Epidermal melanocyte (primary cell): ENCODE measurements at regions not wholly inside any gene's neighbourhood (a gene's known extent, or its start where the extent isn't known, plus 50 kb on each side); places are given as distances from the start of the nearest gene placed in this dataset.

ENCODE experiments used
- DNase-seq: peaks from one replicate; pipeline ENCODE4 v3.0.0; 2011; ENCODE audit warnings: low spot score; ENCODE audit not compliant: insufficient read length

DNA sequence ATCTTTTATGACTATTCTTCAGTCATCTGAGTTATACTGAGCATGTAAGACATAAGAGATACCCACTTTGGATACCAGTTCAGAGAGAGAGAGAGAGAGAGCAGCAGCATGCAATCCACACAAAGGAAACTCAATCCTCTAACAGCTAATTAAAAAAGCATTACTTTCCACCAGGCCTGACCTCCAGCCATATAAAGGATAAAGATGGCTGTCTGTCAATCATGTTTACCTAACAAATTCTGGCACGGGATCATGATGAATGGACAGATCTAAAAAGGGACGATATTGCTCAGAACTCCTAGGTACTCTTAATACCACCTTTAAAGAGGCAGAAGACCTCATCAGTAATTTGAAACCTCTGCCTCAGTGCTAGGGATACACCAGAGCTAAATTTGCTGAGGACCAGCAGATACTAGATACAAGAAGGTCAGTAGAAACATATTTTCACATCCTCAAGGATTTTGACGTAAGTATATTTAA lies 159.2 kb downstream of the RPS12 start:
- DNase-seq = no peak

- no peak for DNase-seq
Measured at GRCh38 chr6:132974122-132974521, 159.8 kb downstream of the RPS12 start.

GRCh38 chr6:132977413-132977812 lies 163.0 kb downstream of the RPS12 start:
- DNase-seq = no peak

GRCh38 chr6:132978685-132979084 lies 164.3 kb downstream of the RPS12 start:
- no peak for DNase-seq

GRCh38 chr6:132993738-132994137 lies 179.4 kb downstream of the RPS12 start:
- no peak for DNase-seq

- DNase-seq = no peak
Measured at GRCh38 chr6:132995009-132995408, 180.6 kb downstream of the RPS12 start.

GRCh38 chr6:132995432-132995831 lies 181.1 kb downstream of the RPS12 start:
- no peak for DNase-seq

- DNase-seq = no peak
Measured at GRCh38 chr6:132998418-132998817, 184.0 kb downstream of the RPS12 start.

DNA sequence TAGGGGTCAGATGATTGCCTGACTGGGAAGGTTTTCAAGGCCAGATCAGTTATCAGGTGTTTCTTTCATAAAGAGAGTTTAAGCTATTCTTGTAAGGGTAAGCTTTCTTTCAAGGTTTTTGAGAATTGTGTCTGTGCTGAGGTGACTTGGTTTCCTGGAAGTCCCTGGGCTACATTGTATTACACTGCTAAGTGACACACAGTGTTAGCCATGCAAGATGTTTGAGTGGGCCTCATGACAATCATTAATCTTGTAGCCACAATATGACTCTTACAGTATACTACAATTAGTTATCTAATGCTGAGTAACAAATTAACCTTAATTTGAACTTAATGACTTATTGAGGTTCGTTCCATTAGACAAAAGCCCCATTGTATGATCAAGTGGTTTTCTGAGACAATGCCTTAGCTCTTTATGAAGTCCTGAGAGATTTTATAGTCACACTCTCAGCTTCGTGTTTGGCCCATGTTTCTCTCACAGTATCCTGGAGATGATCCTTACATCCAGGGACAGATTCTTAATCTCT lies 186.7 kb downstream of the RPS12 start:
- no peak for DNase-seq

DNA sequence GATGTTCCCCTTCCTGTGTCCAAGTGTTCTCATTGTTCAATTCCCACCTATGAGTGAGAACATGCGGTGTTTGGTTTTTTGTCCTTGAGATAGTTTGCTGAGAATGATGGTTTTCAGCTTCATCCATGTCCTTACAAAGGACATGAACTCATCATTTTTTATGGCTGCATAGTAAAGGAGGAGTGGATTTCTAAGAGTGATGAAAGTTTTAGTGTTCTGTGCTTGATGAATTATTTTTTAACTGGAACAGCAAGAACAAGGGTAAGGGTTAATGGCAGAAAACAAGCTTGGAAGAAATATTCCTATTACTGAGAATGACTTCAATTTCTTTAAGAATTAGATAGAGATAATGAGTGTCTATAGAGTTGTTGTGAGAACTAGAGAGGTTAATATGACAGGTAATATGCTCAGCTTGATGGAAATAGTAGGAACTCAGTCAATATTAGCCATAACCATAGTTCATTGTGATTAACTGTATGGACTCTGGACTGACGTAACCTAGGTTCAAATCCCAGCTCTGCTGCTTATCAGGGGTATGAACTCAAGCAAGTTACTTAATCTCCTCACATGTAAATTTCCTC lies 190.0 kb downstream of the RPS12 start:
- no peak for DNase-seq

GRCh38 chr6:133012774-133013173 lies 198.4 kb downstream of the RPS12 start:
- no peak for DNase-seq

DNA sequence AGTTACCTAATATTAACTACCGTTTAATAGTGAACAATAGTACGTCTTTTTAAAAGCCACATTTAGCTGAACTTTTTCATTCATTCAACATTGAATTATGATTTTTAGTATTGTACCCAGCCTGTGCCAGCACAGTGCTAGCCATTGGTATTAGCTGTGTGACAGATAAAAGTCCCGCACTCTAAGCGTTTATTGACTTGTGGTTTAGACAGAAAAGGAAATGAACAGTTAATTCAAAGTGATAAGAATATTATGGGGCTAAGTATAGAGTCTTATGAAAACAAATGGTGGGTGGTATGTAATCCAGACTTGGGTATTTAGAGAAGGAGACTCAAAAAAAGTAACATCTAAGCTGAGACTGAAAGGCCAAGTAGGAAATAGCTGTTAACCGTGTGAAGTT lies 202.3 kb downstream of the RPS12 start:
- DNase-seq = no peak

DNA sequence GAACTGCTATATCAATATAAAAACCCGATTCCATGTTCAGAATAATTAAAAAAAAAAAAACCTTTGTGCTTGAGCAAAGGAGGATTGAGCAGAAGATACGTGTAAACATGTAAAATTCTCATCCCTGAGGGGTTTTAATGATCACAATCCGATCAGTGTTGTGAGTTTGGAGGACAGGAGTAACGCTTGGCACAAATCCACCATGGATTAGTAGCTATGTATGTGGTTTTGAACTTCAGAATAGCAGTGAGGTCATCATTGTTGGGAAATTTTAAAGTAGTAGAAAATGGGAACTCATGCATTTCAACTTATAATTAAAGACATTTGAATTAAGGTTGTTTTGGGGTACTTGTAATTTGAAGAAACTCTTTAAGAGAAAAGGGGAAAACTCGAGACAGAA lies 203.2 kb downstream of the RPS12 start:
- DNase-seq = no peak

- no peak for DNase-seq
Measured at GRCh38 chr6:133026705-133027104, 212.3 kb downstream of the RPS12 start.

- DNase-seq = no peak
Measured at GRCh38 chr6:133033263-133033662, 207.9 kb upstream of the EYA4 start.

DNA sequence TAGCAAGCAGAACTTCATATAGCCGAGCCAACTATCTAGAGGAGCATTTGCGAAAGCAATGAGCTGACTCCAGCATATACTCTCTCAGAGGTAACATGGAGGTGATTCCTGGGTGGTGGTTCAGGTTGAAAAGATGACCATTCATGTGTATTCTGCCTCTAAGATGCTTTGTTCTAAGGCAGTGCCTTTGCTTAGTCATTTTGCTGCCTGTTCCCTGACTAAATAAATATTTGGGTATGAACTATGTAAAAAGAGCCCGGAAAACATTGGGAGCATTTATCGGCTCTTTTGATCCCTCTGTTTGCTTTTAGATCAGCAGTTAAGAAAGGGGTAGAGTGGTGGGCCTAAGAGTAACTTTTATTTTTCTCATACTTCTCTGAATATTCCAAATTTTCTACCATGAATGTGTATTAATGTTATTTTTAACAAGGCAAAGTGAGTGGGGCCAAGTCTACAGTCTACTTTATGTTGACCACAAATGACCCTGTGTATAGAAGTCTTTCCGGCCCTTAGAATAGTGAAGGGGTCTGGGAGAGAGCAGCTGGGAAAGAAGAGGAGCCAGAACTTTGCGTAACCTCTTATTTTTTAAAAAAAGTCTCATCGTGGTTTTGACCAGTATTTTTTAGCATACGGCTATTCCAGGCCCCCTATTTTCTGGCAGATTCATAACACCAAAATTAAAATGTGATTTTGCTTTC lies 206.5 kb upstream of the EYA4 start:
- no peak for DNase-seq

DNA sequence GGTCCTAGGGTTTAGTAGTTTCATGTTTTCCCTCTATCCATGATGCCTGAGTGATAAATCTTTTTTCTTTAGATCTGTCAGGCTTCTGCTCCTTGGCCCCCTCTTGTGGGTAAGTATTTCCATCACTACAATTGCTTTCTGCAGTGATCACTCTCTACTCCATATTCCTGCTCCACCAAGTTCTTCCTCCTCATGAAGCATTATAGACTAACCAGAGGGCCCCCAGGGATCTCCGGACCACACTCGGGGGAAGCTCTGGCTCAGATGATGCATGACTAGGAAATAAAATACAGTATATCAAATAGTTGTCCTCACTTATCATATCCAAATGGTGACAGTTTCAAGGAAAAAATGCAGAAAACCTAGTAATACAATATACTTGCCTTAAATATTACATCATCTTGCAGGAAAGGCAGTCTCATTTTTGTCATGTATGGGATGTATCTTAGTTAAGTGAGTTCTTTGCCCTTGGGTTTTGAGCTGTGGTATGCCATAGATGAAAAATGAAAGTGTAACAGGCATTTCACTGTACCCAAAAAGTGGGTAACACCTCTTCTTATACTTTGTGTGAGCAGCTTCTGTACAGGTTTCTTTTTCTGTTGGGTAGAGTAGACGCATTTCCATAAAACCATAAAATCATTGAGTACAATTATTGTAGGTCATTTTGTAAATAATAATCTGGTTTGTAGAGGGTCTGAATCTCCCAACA lies 200.9 kb upstream of the EYA4 start:
- DNase-seq = no peak

- no peak for DNase-seq
Measured at GRCh38 chr6:133040803-133041419, 200.2 kb upstream of the EYA4 start.

DNA sequence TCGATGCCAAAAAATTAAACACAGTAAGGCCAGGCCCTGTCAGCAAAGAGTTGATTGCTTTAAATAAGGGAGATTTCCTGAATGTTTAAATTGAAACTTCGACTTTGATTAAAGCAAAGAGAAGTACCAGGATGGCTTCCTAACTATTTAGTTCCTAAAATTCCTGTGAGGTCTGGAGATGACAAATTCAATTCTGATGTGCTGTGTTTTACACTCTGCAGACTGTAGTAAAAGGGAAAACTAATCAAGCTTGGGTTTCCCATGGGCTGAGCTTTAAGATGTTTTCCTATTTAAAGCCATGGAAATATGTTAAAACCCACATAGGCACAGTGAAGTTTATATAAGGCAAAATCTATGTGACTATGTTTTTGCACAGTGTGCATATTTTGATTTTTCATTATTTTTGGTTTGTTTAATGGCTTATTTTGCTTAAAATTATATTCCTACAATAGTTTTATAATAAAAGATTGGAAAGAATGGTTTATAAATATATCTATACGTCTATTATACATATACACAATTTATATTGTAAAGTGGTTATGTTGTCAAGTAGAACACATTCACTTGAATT lies 198.5 kb upstream of the EYA4 start:
- DNase-seq = no peak

DNA sequence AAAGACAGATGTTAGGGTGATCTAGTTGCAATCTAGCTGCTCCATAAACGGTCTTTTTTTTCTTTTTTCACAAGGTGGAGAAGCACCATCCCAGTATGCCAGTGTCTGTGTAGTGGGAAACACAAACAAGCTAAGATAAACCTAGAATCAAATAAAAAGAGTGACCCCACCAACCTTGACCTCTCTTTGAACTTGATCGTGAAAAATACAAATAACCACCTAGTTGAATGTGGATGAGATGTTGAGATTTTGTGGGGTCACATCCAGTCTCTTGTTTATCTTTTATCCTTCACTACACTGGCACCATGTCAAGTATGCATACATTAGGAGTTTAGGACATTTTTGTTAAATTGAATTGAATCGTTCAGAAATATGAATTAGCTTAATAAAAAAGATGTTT lies 194.6 kb upstream of the EYA4 start:
- DNase-seq = no peak

GRCh38 chr6:133047065-133047665 lies 194.0 kb upstream of the EYA4 start:
- no peak for DNase-seq
